Neutrophil (primary cell): ENCODE measurements at regions not wholly inside any gene's neighbourhood (a gene's known extent, or its start where the extent isn't known, plus 50 kb on each side); places are given as distances from the start of the nearest gene placed in this dataset.

Experiments
- H3K27ac ChIP-seq: fragments of 200-600 bp; sonication (generic); 2 replicates; pipeline ENCODE4 v1.5.1; 2016; ENCODE audit warnings: mild to moderate bottlenecking, moderate library complexity
- H3K27me3 ChIP-seq: fragments of 200-600 bp; sonication (generic); 2 replicates; pipeline ENCODE4 v1.6.0; 2016; ENCODE audit warnings: mild to moderate bottlenecking
- H3K36me3 ChIP-seq: fragments of 200-600 bp; sonication (generic); 2 replicates; pipeline ENCODE4 v1.5.1; 2017
- H3K4me1 ChIP-seq, 2 experiments: fragments of 200-600 bp in 1 of 2; sonication (generic) in 1 of 2; 1 replicate in 1 of 2; 2 replicates in 1 of 2; pipeline versions ENCODE4 v1.5.1 to v1.6.1; 2013 to 2016; ENCODE audit warnings: low read depth in 1 of 2, low read length in 1 of 2, mild to moderate bottlenecking in 1 of 2, moderate library complexity in 1 of 2; ENCODE audit not compliant: control insufficient read depth in 1 of 2, insufficient read depth in 1 of 2
- H3K4me3 ChIP-seq, 2 experiments: fragments of 200-600 bp in 1 of 2; sonication (generic) in 1 of 2; 1 replicate in 1 of 2; 2 replicates in 1 of 2; pipeline ENCODE4 v1.5.1; 2013 to 2016; ENCODE audit warnings: low read depth in 1 of 2, low read length in 1 of 2, mild to moderate bottlenecking in 1 of 2, moderate library complexity in 1 of 2
- H3K9me3 ChIP-seq: fragments of 200-600 bp; sonication (generic); 2 replicates; pipeline ENCODE4 v1.5.1; 2016
- TF ChIP-seq, protein P1 (sequence below): fragments of 200-600 bp; sonication (generic); IDR thresholded peaks from 2 replicates; pipeline ENCODE4 v1.5.1; 2016; ENCODE audit warnings: antibody characterized with exemption

DNA sequence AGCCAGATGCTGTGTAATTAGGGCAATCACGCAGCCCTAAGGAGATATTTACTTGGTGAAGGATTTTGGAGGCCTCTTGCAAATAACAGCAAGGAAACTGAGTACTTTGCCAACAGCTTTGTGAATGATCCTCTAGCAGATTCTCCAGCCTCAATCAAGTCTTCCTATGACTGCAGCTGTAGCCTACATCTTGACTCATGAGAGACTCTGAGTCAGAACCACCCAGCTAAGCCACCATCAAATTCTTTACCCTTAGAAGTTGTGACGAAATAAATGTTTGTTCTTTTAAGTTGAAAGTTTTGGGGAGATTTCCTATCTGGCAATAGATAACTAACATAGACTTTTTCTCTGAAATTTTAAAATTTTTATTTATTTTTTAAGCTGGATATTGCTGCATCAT is 237.6 kb upstream of the CCNH start:
- Histone ChIP-seq H3K4me1 (no peaks in the 10 kb centered on the region), H3K27ac (no peak overlapping the region), H3K9me3 (no peaks in the 10 kb centered on the region), H3K36me3 (no peaks in the 10 kb centered on the region), H3K4me3 (no peak overlapping the region), H3K27me3 (no peaks in the 10 kb centered on the region)
- TF ChIP-seq, protein P1, sequence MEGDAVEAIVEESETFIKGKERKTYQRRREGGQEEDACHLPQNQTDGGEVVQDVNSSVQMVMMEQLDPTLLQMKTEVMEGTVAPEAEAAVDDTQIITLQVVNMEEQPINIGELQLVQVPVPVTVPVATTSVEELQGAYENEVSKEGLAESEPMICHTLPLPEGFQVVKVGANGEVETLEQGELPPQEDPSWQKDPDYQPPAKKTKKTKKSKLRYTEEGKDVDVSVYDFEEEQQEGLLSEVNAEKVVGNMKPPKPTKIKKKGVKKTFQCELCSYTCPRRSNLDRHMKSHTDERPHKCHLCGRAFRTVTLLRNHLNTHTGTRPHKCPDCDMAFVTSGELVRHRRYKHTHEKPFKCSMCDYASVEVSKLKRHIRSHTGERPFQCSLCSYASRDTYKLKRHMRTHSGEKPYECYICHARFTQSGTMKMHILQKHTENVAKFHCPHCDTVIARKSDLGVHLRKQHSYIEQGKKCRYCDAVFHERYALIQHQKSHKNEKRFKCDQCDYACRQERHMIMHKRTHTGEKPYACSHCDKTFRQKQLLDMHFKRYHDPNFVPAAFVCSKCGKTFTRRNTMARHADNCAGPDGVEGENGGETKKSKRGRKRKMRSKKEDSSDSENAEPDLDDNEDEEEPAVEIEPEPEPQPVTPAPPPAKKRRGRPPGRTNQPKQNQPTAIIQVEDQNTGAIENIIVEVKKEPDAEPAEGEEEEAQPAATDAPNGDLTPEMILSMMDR: no peak

DNA sequence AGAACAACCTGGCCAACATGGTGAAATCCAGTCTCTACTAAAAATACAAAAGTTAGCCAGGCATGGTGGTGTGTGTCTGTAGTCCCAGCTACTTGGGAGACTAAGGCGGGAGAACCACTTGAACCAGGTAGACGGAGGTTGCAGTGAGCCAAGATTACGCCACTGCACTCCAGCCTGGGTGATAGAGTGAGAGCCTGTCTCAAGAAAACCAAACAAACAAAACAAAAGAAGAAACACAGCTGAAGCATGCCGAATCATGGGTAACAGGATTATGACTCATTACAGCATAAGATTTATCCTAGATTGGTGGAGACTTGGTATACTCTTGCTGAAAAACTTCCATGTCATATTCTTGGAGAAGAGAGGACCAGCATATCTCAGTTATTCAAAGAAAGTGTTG is 236.7 kb upstream of the CCNH start:
- Histone ChIP-seq H3K4me3 (no peak overlapping the region), H3K4me1 (no peaks in the 10 kb centered on the region), H3K9me3 (no peaks in the 10 kb centered on the region), H3K36me3 (no peaks in the 10 kb centered on the region), H3K27me3 (no peaks in the 10 kb centered on the region), H3K27ac (no peak overlapping the region)
- TF ChIP-seq, protein P1: no peak

DNA sequence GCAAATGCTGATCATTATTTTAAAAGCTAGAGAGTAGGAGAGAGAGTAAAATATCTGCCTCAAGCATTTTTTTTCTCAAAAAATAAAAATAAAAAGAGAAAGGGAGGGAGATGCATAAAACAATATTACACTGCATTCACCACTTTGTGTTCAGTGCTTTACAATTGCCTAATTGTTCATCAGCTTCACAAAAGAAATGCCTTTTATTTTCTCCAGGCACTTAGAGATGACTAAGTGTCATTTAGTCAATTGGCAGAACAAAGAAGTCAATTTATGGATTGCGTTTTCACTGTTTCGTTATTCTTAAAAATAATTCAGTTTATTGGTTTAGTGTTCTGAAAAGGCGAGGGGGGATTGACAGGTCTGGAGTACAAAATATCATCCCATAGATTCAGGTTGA is 232.5 kb upstream of the CCNH start:
- Histone ChIP-seq H3K9me3 (no peaks in the 10 kb centered on the region), H3K27me3 (no peaks in the 10 kb centered on the region), H3K36me3 (no peaks in the 10 kb centered on the region), H3K4me1 (no peaks in the 10 kb centered on the region), H3K4me3 (no peak overlapping the region), H3K27ac (no peak overlapping the region)
- TF ChIP-seq, protein P1: no peak

DNA sequence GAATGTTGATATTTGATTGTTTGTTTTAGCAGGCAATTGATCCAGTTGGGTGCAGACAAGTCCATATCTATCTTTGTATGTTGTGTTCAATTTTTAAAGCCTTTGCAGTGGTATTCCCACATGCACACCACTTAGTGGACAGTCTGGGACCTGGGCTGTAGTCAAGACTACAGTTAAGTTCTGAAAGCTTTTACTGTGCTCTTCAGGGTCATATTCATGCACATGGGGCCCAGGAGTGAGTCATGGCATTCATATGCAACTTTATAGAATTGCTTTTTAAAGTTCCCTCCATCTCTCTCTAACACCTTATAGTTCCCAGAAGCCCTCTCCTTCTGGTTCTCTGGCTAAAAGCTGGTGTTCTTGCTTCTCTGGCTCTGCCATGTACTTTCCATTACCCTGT is 228.2 kb upstream of the CCNH start:
- Histone ChIP-seq H3K4me1 (no peaks in the 10 kb centered on the region), H3K4me3 (no peak overlapping the region), H3K36me3 (no peaks in the 10 kb centered on the region), H3K27ac (no peak overlapping the region), H3K27me3 (no peaks in the 10 kb centered on the region), H3K9me3 (no peaks in the 10 kb centered on the region)
- TF ChIP-seq, protein P1: no peak

DNA sequence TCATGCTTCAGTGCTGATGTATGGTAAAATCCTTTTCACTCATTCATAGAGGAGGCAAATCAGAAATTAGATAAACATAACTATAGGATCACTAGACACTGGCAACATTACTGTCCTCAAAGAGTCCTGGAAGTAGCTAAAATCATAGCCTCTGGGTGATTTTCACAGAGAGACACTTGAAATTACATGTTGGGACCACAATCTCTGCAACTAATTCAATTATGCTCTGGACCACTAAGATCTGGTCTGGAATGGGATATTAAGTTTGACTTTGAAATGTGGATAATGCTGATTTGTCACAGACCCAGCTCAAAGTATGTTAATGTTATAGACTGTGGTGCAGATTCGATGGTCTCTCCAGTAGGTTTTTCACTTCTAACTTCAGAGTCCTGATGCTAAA is 214.6 kb upstream of the CCNH start:
- H3K27ac ChIP-seq: no peak overlapping the region
- H3K36me3 ChIP-seq: no peaks in the 10 kb centered on the region
- H3K4me3 ChIP-seq: no peak overlapping the region
- no peaks in the 10 kb centered on the region for H3K27me3 ChIP-seq
- no peaks in the 10 kb centered on the region for H3K4me1 ChIP-seq
- no peaks in the 10 kb centered on the region for H3K9me3 ChIP-seq
- TF ChIP-seq, protein P1: no peak

DNA sequence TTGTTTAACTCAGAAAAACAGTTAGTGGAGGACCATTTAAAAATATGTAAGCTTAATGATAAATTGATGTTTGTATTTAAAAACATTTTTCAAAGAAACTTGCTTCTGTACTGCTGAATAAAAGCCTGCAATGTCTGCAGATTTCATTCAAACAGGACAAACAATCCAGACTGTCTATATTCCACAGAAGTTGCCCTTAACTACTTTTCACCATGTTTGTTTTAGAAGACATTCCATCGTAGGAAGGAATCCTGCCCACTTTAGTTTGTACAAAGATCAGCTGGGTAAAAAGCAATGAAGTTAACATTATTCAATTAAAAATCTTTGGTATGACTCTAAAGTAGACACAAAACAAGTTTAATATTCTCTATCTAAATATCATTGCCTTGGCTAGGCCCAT is 195.7 kb upstream of the CCNH start:
- H3K4me1 ChIP-seq: no peaks in the 10 kb centered on the region
- no peak overlapping the region for H3K27ac ChIP-seq
- H3K9me3 ChIP-seq: no peaks in the 10 kb centered on the region
- H3K27me3 ChIP-seq: no peaks in the 10 kb centered on the region
- TF ChIP-seq, protein P1: no peak
- no peak overlapping the region for H3K4me3 ChIP-seq
- no peaks in the 10 kb centered on the region for H3K36me3 ChIP-seq
